ENCODE measurements at regions not wholly inside any gene's neighbourhood (a gene's known extent, or its start where the extent isn't known, plus 50 kb on each side); places are given as distances from the start of the nearest gene placed in this dataset.
"Not testable (repeated sequence)": the region's sequence is repeated elsewhere in the genome, so short reads cannot be mapped to it uniquely, and the experiment has no call there.

GRCh38 chr2:94586032-94586982 is 284.9 kb upstream of the TEKT4 start:
- H3K4me3 ChIP-seq (ENCODE audit: low read length); H2AFZ ChIP-seq (ENCODE audit: low read length); H3K9ac ChIP-seq (ENCODE audit: low read length); intact Hi-C loops (cut with micrococcal nuclease); ATAC-seq; H3K4me2 ChIP-seq (ENCODE audit: low read length); H3K27ac ChIP-seq (ENCODE audit: low read length); H3K9me3 ChIP-seq (ENCODE audit: low read length); CTCF ChIA-PET; H4K20me1 ChIP-seq (ENCODE audit: low read length); POLR2A ChIA-PET (ENCODE audit: unreplicated experiment); H3K36me3 ChIP-seq (ENCODE audit: low read depth, low read length); H3K27me3 ChIP-seq (ENCODE audit: low read length); H3K4me1 ChIP-seq (ENCODE audit: insufficient read depth, low read length); BruUV-seq (replicated peaks); H3K79me2 ChIP-seq (ENCODE audit: low read length); H3F3A ChIP-seq (ENCODE audit: low read length, unreplicated experiment); H3K9me2 ChIP-seq (replicated peaks; ENCODE audit: low read length): not testable (repeated sequence)
- peak; percentile 53 for TF ChIP-seq CTCF (conservative IDR thresholded peaks at IDR 0.05; ENCODE audit: low read depth, low read length)
- peak; percentile 51 for DNase-seq

GRCh38 chr2:94587042-94587441 is 284.2 kb upstream of the TEKT4 start:
- H3K4me1 ChIP-seq (ENCODE audit: insufficient read depth, low read length); H3K27ac ChIP-seq (ENCODE audit: low read length); H3F3A ChIP-seq (ENCODE audit: low read length, unreplicated experiment); POLR2A ChIA-PET (ENCODE audit: unreplicated experiment); DNase-seq; H2AFZ ChIP-seq (ENCODE audit: low read length); H3K79me2 ChIP-seq (ENCODE audit: low read length); H3K4me3 ChIP-seq (ENCODE audit: low read length); ATAC-seq; H3K27me3 ChIP-seq (ENCODE audit: low read length); H3K36me3 ChIP-seq (ENCODE audit: low read depth, low read length); H4K20me1 ChIP-seq (ENCODE audit: low read length); intact Hi-C loops (cut with micrococcal nuclease); H3K4me2 ChIP-seq (ENCODE audit: low read length); H3K9ac ChIP-seq (ENCODE audit: low read length); H3K9me3 ChIP-seq (ENCODE audit: low read length); CTCF ChIA-PET; BruUV-seq (replicated peaks); H3K9me2 ChIP-seq (replicated peaks; ENCODE audit: low read length): not testable (repeated sequence)

- H4K20me1 ChIP-seq (ENCODE audit: low read length); intact Hi-C loops (cut with micrococcal nuclease); H3K36me3 ChIP-seq (ENCODE audit: low read depth, low read length); POLR2A ChIA-PET (ENCODE audit: unreplicated experiment); H3K79me2 ChIP-seq (ENCODE audit: low read length); DNase-seq; H3F3A ChIP-seq (ENCODE audit: low read length, unreplicated experiment); H3K4me1 ChIP-seq (ENCODE audit: insufficient read depth, low read length); H3K4me3 ChIP-seq (ENCODE audit: low read length); H3K9me2 ChIP-seq (replicated peaks; ENCODE audit: low read length); CTCF ChIA-PET; ATAC-seq; H3K27me3 ChIP-seq (ENCODE audit: low read length); H3K27ac ChIP-seq (ENCODE audit: low read length); H3K4me2 ChIP-seq (ENCODE audit: low read length); H3K9me3 ChIP-seq (ENCODE audit: low read length); BruUV-seq (replicated peaks); H3K9ac ChIP-seq (ENCODE audit: low read length); H2AFZ ChIP-seq (ENCODE audit: low read length): not testable (repeated sequence)
Measured at GRCh38 chr2:94594019-94594836, 277.0 kb upstream of the TEKT4 start.

GRCh38 chr2:94595956-94596355 is 275.3 kb upstream of the TEKT4 start:
- H3K4me2 ChIP-seq (ENCODE audit: low read length); H3K27ac ChIP-seq (ENCODE audit: low read length); H2AFZ ChIP-seq (ENCODE audit: low read length); H3K9ac ChIP-seq (ENCODE audit: low read length); H4K20me1 ChIP-seq (ENCODE audit: low read length); H3K27me3 ChIP-seq (ENCODE audit: low read length); DNase-seq; H3K4me3 ChIP-seq (ENCODE audit: low read length); intact Hi-C loops (cut with micrococcal nuclease); BruUV-seq (replicated peaks); H3K4me1 ChIP-seq (ENCODE audit: insufficient read depth, low read length); H3K79me2 ChIP-seq (ENCODE audit: low read length); H3F3A ChIP-seq (ENCODE audit: low read length, unreplicated experiment); POLR2A ChIA-PET (ENCODE audit: unreplicated experiment); ATAC-seq; H3K9me2 ChIP-seq (replicated peaks; ENCODE audit: low read length); H3K9me3 ChIP-seq (ENCODE audit: low read length); CTCF ChIA-PET; H3K36me3 ChIP-seq (ENCODE audit: low read depth, low read length): not testable (repeated sequence)

- CTCF ChIA-PET; POLR2A ChIA-PET (ENCODE audit: unreplicated experiment); H3K9ac ChIP-seq (ENCODE audit: low read length); BruUV-seq (replicated peaks); H3F3A ChIP-seq (ENCODE audit: low read length, unreplicated experiment); H3K4me1 ChIP-seq (ENCODE audit: insufficient read depth, low read length); H3K79me2 ChIP-seq (ENCODE audit: low read length); intact Hi-C loops (cut with micrococcal nuclease); H3K4me3 ChIP-seq (ENCODE audit: low read length); H3K9me3 ChIP-seq (ENCODE audit: low read length); H2AFZ ChIP-seq (ENCODE audit: low read length); ATAC-seq; H3K36me3 ChIP-seq (ENCODE audit: low read depth, low read length); H3K9me2 ChIP-seq (replicated peaks; ENCODE audit: low read length); H3K27me3 ChIP-seq (ENCODE audit: low read length); H4K20me1 ChIP-seq (ENCODE audit: low read length); H3K4me2 ChIP-seq (ENCODE audit: low read length); H3K27ac ChIP-seq (ENCODE audit: low read length): not testable (repeated sequence)
- DNase-seq = peak; percentile 35
Measured at GRCh38 chr2:94598075-94598713, 273.0 kb upstream of the TEKT4 start.
